GM21737 (cell line): ENCODE measurements at regions not wholly inside any gene's neighbourhood (a gene's known extent, or its start where the extent isn't known, plus 50 kb on each side); places are given as distances from the start of the nearest gene placed in this dataset.

Experiments
- ATAC-seq: cut with Tn5 transposase; IDR thresholded peaks from one replicate; pipeline ENCODE4 v1.9.1; 2021; ENCODE audit warnings: mild to moderate bottlenecking, moderate library complexity; ENCODE audit not compliant: unreplicated experiment

DNA sequence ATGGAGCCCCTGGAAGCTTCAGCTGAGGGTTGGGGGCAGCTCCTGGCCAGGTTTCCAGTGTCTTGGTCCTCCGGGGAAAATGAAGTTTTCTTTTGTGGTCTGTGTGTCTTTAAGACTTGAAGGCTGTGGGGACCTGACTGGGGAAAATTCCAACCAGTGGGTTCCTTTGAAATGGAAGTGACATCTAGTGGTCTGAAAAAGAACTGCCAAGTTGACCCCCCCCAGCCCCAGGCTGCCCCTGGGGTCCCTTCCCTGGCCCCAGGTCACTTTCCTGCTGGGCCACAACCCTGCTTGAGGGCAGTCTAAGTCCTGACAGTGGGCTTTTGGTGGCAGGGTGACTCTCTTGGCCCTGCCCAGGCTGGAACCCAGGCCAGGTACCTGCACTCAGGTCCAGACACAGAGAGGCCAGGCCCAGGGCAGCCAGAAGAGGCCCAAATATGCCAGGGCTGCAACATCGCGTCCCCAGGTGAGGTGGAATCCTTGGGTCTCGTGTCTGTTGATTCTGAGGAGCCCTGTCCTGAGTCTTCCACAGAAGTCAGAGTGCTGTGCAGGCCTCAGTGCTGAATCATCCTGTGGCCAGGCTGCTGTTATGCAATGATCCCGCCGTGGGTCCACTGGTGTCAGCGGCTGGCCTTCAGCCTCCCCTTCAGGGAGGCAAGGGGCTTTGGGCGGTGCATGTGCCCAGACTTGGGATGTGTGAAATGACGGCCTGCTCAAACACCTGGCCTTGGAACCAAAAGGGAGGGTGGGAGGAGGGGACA, 68.4 kb downstream of the VEGFA start:
- no peak for ATAC-seq

DNA sequence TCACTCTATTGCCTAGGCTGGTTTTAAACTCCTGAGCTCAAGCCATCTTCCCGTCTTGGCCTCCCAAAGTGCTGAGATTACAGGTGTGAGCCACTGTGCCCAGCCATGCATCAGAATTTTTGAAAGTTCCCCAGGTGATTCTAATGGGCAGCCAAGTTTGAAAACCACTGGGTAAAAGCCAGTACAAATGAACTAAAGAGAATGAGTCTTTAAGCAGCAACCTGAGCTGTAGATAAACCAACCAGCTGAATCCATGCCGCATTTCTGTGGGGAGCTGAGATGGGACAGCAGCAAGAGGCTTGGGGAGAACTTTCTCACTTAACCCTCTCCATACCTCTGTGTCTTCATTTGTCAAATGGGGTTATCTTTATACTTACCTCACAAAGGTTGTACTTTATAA, 67.5 kb downstream of the VEGFA start:
- ATAC-seq, result no peak

DNA sequence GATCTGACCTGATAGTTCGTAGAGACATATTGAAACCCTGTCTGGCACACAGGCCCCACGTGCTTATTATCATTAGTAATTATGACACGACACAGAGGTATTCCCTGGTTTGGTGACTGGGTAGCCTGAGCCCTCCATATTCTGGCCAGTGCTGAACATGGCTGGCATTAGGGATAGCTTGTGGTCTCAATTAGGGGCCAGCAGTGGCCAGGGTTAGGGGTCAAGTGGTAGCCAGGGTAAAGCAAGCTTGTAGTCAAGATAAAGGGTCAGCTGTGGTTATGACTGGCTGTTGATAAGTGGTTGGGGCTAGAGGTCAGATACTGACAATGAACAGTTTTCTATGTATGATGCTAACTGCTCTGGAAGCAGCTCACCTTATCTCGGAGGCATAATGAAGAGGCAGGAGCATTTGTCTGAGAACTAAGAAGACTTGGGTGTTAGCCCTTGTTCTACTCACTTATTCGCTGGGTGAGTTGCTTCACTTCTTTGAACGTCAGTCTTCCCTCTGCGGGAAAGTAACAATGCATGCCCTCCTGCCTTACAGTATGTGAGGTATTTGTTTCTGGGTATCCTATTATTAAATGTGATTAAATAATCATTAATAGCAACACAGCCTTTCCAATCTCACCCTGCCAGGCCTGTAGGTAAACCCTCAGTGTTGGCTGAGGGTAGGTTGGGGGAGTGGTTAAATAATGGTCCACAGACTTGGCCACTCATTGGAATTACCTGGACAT, 66.7 kb downstream of the VEGFA start:
- ATAC-seq, result no peak
